H9 (cell line): ENCODE measurements at regions not wholly inside any gene's neighbourhood (a gene's known extent, or its start where the extent isn't known, plus 50 kb on each side); places are given as distances from the start of the nearest gene placed in this dataset.

ENCODE experiments used
- DNase-seq: peaks from one replicate; pipeline ENCODE4 v3.0.0-alpha.2; 2017
- H2AFZ ChIP-seq: one replicate; pipeline ENCODE4 v1.6.1; 2013; ENCODE audit warnings: mild to moderate bottlenecking, low read length, control low read depth, moderate library complexity
- H2AK5ac ChIP-seq: 2 replicates; pipeline ENCODE4 v1.6.1; 2013; ENCODE audit warnings: low read length, control low read depth, mixed read lengths; ENCODE audit not compliant: insufficient read length
- H2BK120ac ChIP-seq: one replicate; pipeline ENCODE4 v1.6.1; 2013; ENCODE audit warnings: low read depth, mild to moderate bottlenecking, low read length, control low read depth, inconsistent platforms; ENCODE audit not compliant: poor library complexity, severe bottlenecking
- H2BK12ac ChIP-seq: 2 replicates; pipeline ENCODE4 v1.6.1; 2013; ENCODE audit warnings: low read length, control low read depth, mixed read lengths, low read depth; ENCODE audit not compliant: insufficient read length
- H2BK15ac ChIP-seq: 2 replicates; pipeline ENCODE4 v1.6.1; 2013; ENCODE audit warnings: low read depth, low read length, control low read depth
- H2BK20ac ChIP-seq: one replicate; pipeline ENCODE4 v1.6.1; 2013; ENCODE audit warnings: low read depth, mild to moderate bottlenecking, low read length, control low read depth, inconsistent platforms; ENCODE audit not compliant: poor library complexity, severe bottlenecking
- H2BK5ac ChIP-seq: 2 replicates; pipeline ENCODE4 v1.6.1; 2013; ENCODE audit warnings: low read length, control low read depth, mixed read lengths; ENCODE audit not compliant: insufficient read length
- H3K14ac ChIP-seq: 2 replicates; pipeline ENCODE4 v1.6.1; 2013; ENCODE audit warnings: low read length, control low read depth; ENCODE audit not compliant: insufficient read depth
- H3K18ac ChIP-seq: 2 replicates; pipeline ENCODE4 v1.6.1; 2013; ENCODE audit warnings: low read depth, mild to moderate bottlenecking, mixed read lengths, low read length, control low read depth; ENCODE audit not compliant: insufficient read length
- H3K23ac ChIP-seq: 2 replicates; pipeline ENCODE4 v1.6.1; 2013; ENCODE audit warnings: low read length, control low read depth, mixed read lengths, low read depth; ENCODE audit not compliant: insufficient read length
- H3K23me2 ChIP-seq: 2 replicates; pipeline ENCODE4 v1.6.1; 2013; ENCODE audit warnings: low read depth, mild to moderate bottlenecking, mixed read lengths, low read length, control low read depth; ENCODE audit not compliant: insufficient read length, poor library complexity, severe bottlenecking
- H3K27ac ChIP-seq: 2 replicates; pipeline ENCODE4 v1.5.1; 2013; ENCODE audit warnings: low read length, control low read depth, mixed read lengths, low read depth; ENCODE audit not compliant: insufficient read length
- H3K27me3 ChIP-seq: 2 replicates; pipeline ENCODE4 v1.6.1; 2013; ENCODE audit warnings: low read length, control low read depth, inconsistent platforms; ENCODE audit not compliant: insufficient read depth
- H3K4ac ChIP-seq: 2 replicates; pipeline ENCODE4 v1.6.1; 2013; ENCODE audit warnings: low read depth, mild to moderate bottlenecking, control low read depth, inconsistent platforms, low read length, moderate library complexity
- H3K4me1 ChIP-seq: 2 replicates; pipeline ENCODE4 v1.6.1; 2013; ENCODE audit warnings: low read length, control low read depth, inconsistent platforms; ENCODE audit not compliant: insufficient read depth
- H3K4me2 ChIP-seq: 2 replicates; pipeline ENCODE4 v1.6.1; 2013; ENCODE audit warnings: low read length, control low read depth, mixed read lengths; ENCODE audit not compliant: insufficient read length, insufficient read depth
- H3K56ac ChIP-seq: 2 replicates; pipeline ENCODE4 v1.6.1; 2013; ENCODE audit warnings: low read depth, mild to moderate bottlenecking, mixed read lengths, low read length, control low read depth; ENCODE audit not compliant: insufficient read length
- H3K79me1 ChIP-seq: 2 replicates; pipeline ENCODE4 v1.6.1; 2013; ENCODE audit warnings: low read depth, mild to moderate bottlenecking, moderate library complexity, low read length, control low read depth, inconsistent platforms; ENCODE audit not compliant: insufficient read depth, poor library complexity, severe bottlenecking
- H3K79me2 ChIP-seq: 2 replicates; pipeline ENCODE4 v1.6.1; 2013; ENCODE audit warnings: low read length, control low read depth, inconsistent platforms; ENCODE audit not compliant: insufficient read depth
- H3K9ac ChIP-seq: 2 replicates; pipeline ENCODE4 v1.6.1; 2013; ENCODE audit warnings: low read length, control low read depth, mixed read lengths; ENCODE audit not compliant: insufficient read length; ENCODE audit errors: extremely low read depth
- H3K9me3 ChIP-seq: one replicate; pipeline ENCODE4 v1.6.1; 2013; ENCODE audit warnings: low read depth, low read length, inconsistent platforms; ENCODE audit not compliant: control insufficient read depth
- H3T11ph ChIP-seq: one replicate; pipeline ENCODE4 v1.6.1; 2013; ENCODE audit warnings: mild to moderate bottlenecking, low read length, control low read depth, inconsistent platforms
- H4K20me1 ChIP-seq: one replicate; pipeline ENCODE4 v1.6.1; 2013; ENCODE audit not compliant: control insufficient read depth, insufficient read length, insufficient read depth
- H4K5ac ChIP-seq: 2 replicates; pipeline ENCODE4 v1.6.1; 2013; ENCODE audit warnings: low read depth, mild to moderate bottlenecking, mixed read lengths, low read length, control low read depth; ENCODE audit not compliant: insufficient read length
- H4K8ac ChIP-seq: replicated peaks from 2 replicates; pipeline ENCODE4 v1.6.1; 2013; ENCODE audit warnings: low read length, control low read depth, mixed read lengths, low read depth; ENCODE audit not compliant: insufficient read length
- H4K91ac ChIP-seq: 2 replicates; pipeline ENCODE4 v1.6.1; 2013; ENCODE audit warnings: low read depth, mild to moderate bottlenecking, moderate library complexity, mixed read lengths, low read length, control low read depth; ENCODE audit not compliant: insufficient read length
- H3K27ac Mint-ChIP-seq, 3 experiments: 2 replicates in 2 of 3; 3 replicates in 1 of 3; pipeline ENCODE4 v1.8.0; 2020 to 2021; ENCODE audit warnings: mixed read lengths in 3 of 3, mild to moderate bottlenecking in 1 of 3, moderate library complexity in 1 of 3
- H3K27me3 Mint-ChIP-seq: 2 replicates; pipeline ENCODE4 v1.8.0; 2021; ENCODE audit warnings: low read depth, mild to moderate bottlenecking, moderate library complexity, mixed read lengths
- H3K36me3 Mint-ChIP-seq, 3 experiments: 2 replicates in 2 of 3; 3 replicates in 1 of 3; pipeline ENCODE4 v1.8.0; 2020 to 2021; ENCODE audit warnings: low read depth in 3 of 3, mixed read lengths in 3 of 3; ENCODE audit not compliant: insufficient read depth in 1 of 3
- H3K4me1 Mint-ChIP-seq, 2 experiments: 2 replicates each; pipeline ENCODE4 v1.8.0; 2020; ENCODE audit warnings: mixed read lengths in 2 of 2
- H3K4me3 Mint-ChIP-seq, 2 experiments: 2 replicates in 1 of 2; 3 replicates in 1 of 2; pipeline ENCODE4 v1.8.0; 2020 to 2021; ENCODE audit warnings: mild to moderate bottlenecking in 2 of 2, mixed read lengths in 2 of 2, moderate library complexity in 1 of 2
- H3K9me3 Mint-ChIP-seq, 2 experiments: 2 replicates in 1 of 2; 3 replicates in 1 of 2; pipeline ENCODE4 v1.8.0; 2020; ENCODE audit warnings: mild to moderate bottlenecking in 2 of 2, mixed read lengths in 2 of 2, moderate library complexity in 1 of 2
- CTCF ChIP-seq: fragments of 200-600 bp; sonication (generic); conservative IDR thresholded peaks from 3 replicates; pipeline ENCODE4 v1.8.0; 2021; ENCODE audit warnings: antibody characterized with exemption, mild to moderate bottlenecking
- WGBS: extraction: QIAGEN DNeasy Blood & Tissue Kit; methylation state at CpG from one replicate; pipeline ENCODE4 v1.1.7; 2013; ENCODE audit warnings: missing lambda C conversion rate, low lambda C conversion rate, mixed read lengths; ENCODE audit not compliant: insufficient read length; ENCODE audit errors: extremely low coverage; 5-methylcytosine and 5-hydroxymethylcytosine counted together

DNA sequence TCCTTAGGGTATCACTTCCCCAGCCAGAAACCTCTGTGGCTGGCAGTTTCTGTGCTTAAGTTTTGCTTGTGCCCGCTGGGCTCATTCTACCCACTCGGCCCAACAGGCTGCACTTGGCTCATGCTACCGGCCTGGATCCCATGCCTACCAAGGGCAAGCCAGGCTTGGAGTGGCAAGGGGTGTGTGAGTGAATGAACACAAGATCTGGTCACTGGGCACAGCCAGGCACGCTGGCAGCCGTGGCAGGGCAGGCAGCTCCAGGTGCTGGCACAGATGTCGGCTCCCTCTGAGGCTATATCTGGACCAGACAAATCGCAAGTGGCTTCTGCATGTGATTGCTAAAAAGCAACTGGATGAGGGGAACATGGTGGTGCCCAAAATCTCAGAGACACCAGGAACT, 740.5 kb upstream of the B3GALT2 start:
- Histone ChIP-seq H3K4ac (no peak overlapping the region), H2BK12ac (no peak overlapping the region), H3K79me1 (no peaks in the 10 kb centered on the region), H3K9ac (no peak overlapping the region), H3K79me2 (no peaks in the 10 kb centered on the region), H2AK5ac (no peak overlapping the region), H3K14ac (no peak overlapping the region), H3K23me2 (no peaks in the 10 kb centered on the region), H3K9me3 (peaks cover 18% of the 10 kb centered on the region), H4K8ac (no peak overlapping the region), H3K56ac (no peak overlapping the region), H2BK15ac (no peak overlapping the region), H2BK120ac (no peak overlapping the region), H3K4me1 (peaks cover 3% of the 10 kb centered on the region; the same call in 1 of the 2 replicates), H2AFZ (no peak overlapping the region), H3K27ac (no peak overlapping the region), H4K91ac (no peak overlapping the region), H2BK20ac (no peak overlapping the region), H3K23ac (no peak overlapping the region), H4K5ac (no peak overlapping the region), H4K20me1 (no peaks in the 10 kb centered on the region), H3T11ph (no peak overlapping the region), H3K4me2 (no peak overlapping the region), H2BK5ac (no peak overlapping the region), H3K18ac (no peak overlapping the region), H3K27me3 (no peaks in the 10 kb centered on the region)
- DNase-seq: no peak
- Mint-ChIP-seq H3K27ac (no peak overlapping the region), H3K9me3 (peaks cover 23 to 25% of the 10 kb centered on the region in 2 experiments), H3K27me3 (no peaks in the 10 kb centered on the region), H3K4me1 (peaks cover 21 to 24% of the 10 kb centered on the region in 2 experiments), H3K36me3 (peaks cover 12 to 33% (median 29%) of the 10 kb centered on the region in 3 experiments), H3K4me3 (no peak overlapping the region)
- no CpG with 5 or more reads among the region's 7 CpGs for WGBS
- no peak for TF ChIP-seq CTCF
